ENCODE measurements at regions not wholly inside any gene's neighbourhood (a gene's known extent, or its start where the extent isn't known, plus 50 kb on each side); places are given as distances from the start of the nearest gene placed in this dataset.

GRCh38 chr4:138561276-138561880 lies 319.2 kb upstream of the SLC7A11 start:
- no peak overlapping the region for H2AFZ ChIP-seq (ENCODE audit: low read length, unreplicated experiment)
- H3K79me2 ChIP-seq (ENCODE audit: control insufficient read depth, insufficient read depth, low read length, unreplicated experiment), result no peaks in the 10 kb centered on the region
- peaks cover 4% of the 10 kb centered on the region; the same call in 1 of the 2 replicates for H3K27me3 ChIP-seq (ENCODE audit: insufficient read depth, low read length)
- peaks cover 8% of the 10 kb centered on the region for H3K4me1 ChIP-seq (ENCODE audit: control insufficient read depth, insufficient read depth, low read length, unreplicated experiment)
- no peak overlapping the region for H3K27ac ChIP-seq (ENCODE audit: low read depth, low read length)
- no peak overlapping the region for H3K4me3 ChIP-seq (ENCODE audit: low read depth, low read length)
- H3K36me3 ChIP-seq (ENCODE audit: insufficient read depth, low read length), result no peaks in the 10 kb centered on the region

- Histone ChIP-seq H3K27me3 (ENCODE audit: insufficient read depth, low read length) (peaks cover 4% of the 10 kb centered on the region; the same call in 1 of the 2 replicates), H3K4me1 (ENCODE audit: control insufficient read depth, insufficient read depth, low read length, unreplicated experiment) (peaks cover 8% of the 10 kb centered on the region), H3K79me2 (ENCODE audit: control insufficient read depth, insufficient read depth, low read length, unreplicated experiment) (no peaks in the 10 kb centered on the region), H3K36me3 (ENCODE audit: insufficient read depth, low read length) (no peaks in the 10 kb centered on the region), H2AFZ (ENCODE audit: low read length, unreplicated experiment) (no peak overlapping the region), H3K27ac (ENCODE audit: low read depth, low read length) (no peak overlapping the region), H3K4me3 (ENCODE audit: low read depth, low read length) (no peak overlapping the region)
These were observed 318.3 kb upstream of the SLC7A11 start for GRCh38 chr4:138560448-138560847.

DNA sequence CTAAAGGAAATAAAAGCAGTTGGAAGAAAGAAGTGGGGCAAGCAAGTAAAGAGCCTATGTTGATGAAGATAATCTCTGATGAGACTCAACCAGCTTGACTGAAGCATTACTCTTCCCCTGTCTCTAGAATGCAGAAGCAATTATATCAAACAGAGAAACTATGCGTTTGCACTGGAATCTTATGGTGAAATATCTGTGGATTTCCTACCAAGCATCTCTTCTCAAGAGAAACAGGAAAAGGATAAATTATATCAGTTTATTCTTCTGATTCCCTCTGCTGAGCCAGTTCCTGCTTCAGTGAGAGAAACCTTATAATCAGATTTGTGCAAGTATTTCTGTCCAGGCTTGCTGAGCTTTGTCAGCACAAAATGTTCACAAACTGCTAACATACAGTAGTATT lies 316.7 kb upstream of the SLC7A11 start:
- no peaks in the 10 kb centered on the region for H3K79me2 ChIP-seq (ENCODE audit: control insufficient read depth, insufficient read depth, low read length, unreplicated experiment)
- peaks cover 8% of the 10 kb centered on the region for H3K4me1 ChIP-seq (ENCODE audit: control insufficient read depth, insufficient read depth, low read length, unreplicated experiment)
- H3K36me3 ChIP-seq (ENCODE audit: insufficient read depth, low read length), result no peaks in the 10 kb centered on the region
- no peak overlapping the region for H3K4me3 ChIP-seq (ENCODE audit: low read depth, low read length)
- no peak overlapping the region for H2AFZ ChIP-seq (ENCODE audit: low read length, unreplicated experiment)
- H3K27me3 ChIP-seq (ENCODE audit: insufficient read depth, low read length), result peaks cover 4% of the 10 kb centered on the region; the same call in 1 of the 2 replicates
- H3K27ac ChIP-seq (ENCODE audit: low read depth, low read length), result no peak overlapping the region

DNA sequence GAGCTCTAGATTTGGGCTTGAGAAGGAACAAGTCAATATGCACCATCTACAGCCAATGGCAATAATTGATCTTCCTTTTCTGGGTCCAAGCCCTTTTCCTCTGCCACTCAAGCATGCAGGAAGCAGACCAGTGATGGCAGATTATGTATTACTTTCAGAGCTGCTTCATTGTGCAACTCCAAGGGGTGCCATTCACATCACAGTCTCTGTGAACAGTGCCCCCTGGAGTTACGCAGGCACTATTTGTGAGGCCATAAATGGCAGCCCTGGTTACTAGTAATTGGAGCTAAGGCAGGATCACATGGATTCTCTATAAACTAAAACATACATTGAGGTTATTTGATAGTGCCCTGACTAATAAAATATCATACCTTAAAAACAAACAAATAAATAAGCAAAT lies 313.4 kb upstream of the SLC7A11 start:
- H2AFZ ChIP-seq (ENCODE audit: low read length, unreplicated experiment), result no peak overlapping the region
- H3K79me2 ChIP-seq (ENCODE audit: control insufficient read depth, insufficient read depth, low read length, unreplicated experiment), result no peaks in the 10 kb centered on the region

DNA sequence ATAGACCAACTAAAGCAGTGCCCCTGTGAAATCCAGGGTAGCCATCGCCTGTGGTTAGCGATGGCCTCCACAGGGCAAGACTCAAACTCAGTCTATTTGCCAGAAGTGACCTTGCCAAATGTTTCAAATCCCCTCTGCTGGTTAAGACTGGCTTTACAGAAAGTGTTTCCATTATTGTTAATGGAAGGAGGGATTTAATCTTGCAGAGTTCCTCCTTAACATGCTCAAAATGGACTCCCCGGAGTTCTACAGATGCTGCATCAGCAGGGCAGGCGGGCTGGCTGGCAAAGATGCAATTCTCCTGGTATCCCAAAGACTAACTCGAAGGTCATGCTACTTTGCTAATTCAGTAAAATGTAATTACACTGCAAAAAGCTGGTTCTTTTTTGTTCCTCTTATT lies 313.0 kb upstream of the SLC7A11 start:
- H3K36me3 ChIP-seq (ENCODE audit: insufficient read depth, low read length), result no peaks in the 10 kb centered on the region
- H3K27me3 ChIP-seq (ENCODE audit: insufficient read depth, low read length), result peaks cover 4% of the 10 kb centered on the region; the same call in 1 of the 2 replicates
- no peaks in the 10 kb centered on the region for H3K79me2 ChIP-seq (ENCODE audit: control insufficient read depth, insufficient read depth, low read length, unreplicated experiment)
- no peak overlapping the region for H3K27ac ChIP-seq (ENCODE audit: low read depth, low read length)
- H3K4me3 ChIP-seq (ENCODE audit: low read depth, low read length), result no peak overlapping the region
- no peaks in the 10 kb centered on the region for H3K4me1 ChIP-seq (ENCODE audit: control insufficient read depth, insufficient read depth, low read length, unreplicated experiment)
- no peak overlapping the region for H2AFZ ChIP-seq (ENCODE audit: low read length, unreplicated experiment)

More for the DNA sequence above, 313.4 kb upstream of the SLC7A11 start:
- Histone ChIP-seq H3K36me3 (ENCODE audit: insufficient read depth, low read length) (no peaks in the 10 kb centered on the region), H3K27ac (ENCODE audit: low read depth, low read length) (no peak overlapping the region), H3K4me1 (ENCODE audit: control insufficient read depth, insufficient read depth, low read length, unreplicated experiment) (no peaks in the 10 kb centered on the region), H3K27me3 (ENCODE audit: insufficient read depth, low read length) (peaks cover 4% of the 10 kb centered on the region; the same call in 1 of the 2 replicates), H3K4me3 (ENCODE audit: low read depth, low read length) (no peak overlapping the region)

DNA sequence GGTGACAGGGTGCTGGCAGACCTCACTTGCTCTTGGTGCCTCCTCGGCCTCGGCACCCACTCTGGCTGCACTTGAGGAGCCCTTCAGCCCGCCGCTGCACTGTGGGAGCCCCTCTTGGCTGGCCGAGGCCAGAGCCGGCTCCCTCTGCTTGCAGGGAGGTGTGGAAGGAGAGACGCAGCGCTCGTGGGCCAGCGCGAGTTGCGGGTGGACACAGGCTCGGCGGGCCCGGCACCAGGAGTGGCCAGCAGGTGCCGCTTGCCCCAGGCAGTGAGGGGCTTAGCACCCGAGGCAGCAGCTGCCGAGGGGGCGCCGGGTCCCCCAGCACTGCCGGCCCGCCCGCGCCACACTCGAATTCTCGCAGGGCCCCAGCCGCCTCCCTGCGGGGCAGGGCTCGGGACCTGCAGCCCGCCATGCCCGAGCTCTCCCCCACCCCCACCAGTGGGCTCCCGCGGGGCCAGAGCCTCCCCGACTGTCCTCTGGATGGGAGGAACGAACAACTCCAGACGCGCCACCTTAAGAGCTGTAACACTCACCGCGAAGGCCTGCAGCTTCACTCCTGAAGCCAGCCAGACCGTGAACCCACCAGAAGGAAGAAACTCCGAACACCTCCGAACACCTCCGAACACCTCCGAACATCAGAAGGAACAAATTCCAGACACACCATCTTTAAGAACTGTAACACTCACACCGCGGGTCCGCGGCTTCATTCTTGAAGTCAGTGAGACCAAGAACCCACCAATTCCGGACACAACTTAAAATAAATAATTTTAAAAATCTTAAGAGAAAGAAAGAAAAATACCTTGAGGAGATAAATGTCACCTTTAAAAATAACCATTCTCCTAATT lies 311.1 kb upstream of the SLC7A11 start:
- no peaks in the 10 kb centered on the region for H3K36me3 ChIP-seq (ENCODE audit: insufficient read depth, low read length)
- no peaks in the 10 kb centered on the region for H3K79me2 ChIP-seq (ENCODE audit: control insufficient read depth, insufficient read depth, low read length, unreplicated experiment)
- no peak overlapping the region for H3K27ac ChIP-seq (ENCODE audit: low read depth, low read length)
- H3K4me3 ChIP-seq (ENCODE audit: low read depth, low read length), result no peak overlapping the region
- H3K27me3 ChIP-seq (ENCODE audit: insufficient read depth, low read length), result no peaks in the 10 kb centered on the region
- no peaks in the 10 kb centered on the region for H3K4me1 ChIP-seq (ENCODE audit: control insufficient read depth, insufficient read depth, low read length, unreplicated experiment)
- no peak overlapping the region for H2AFZ ChIP-seq (ENCODE audit: low read length, unreplicated experiment)

GRCh38 chr4:138542191-138542776 lies 300.1 kb upstream of the SLC7A11 start:
- Histone ChIP-seq H3K79me2 (ENCODE audit: control insufficient read depth, insufficient read depth, low read length, unreplicated experiment) (no peaks in the 10 kb centered on the region), H2AFZ (ENCODE audit: low read length, unreplicated experiment) (no peak overlapping the region), H3K4me1 (ENCODE audit: control insufficient read depth, insufficient read depth, low read length, unreplicated experiment) (no peaks in the 10 kb centered on the region), H3K36me3 (ENCODE audit: insufficient read depth, low read length) (no peaks in the 10 kb centered on the region), H3K27ac (ENCODE audit: low read depth, low read length) (no peak overlapping the region), H3K4me3 (ENCODE audit: low read depth, low read length) (no peak overlapping the region), H3K27me3 (ENCODE audit: insufficient read depth, low read length) (peaks cover 4% of the 10 kb centered on the region; the same call in 1 of the 2 replicates)

- no peak overlapping the region for H2AFZ ChIP-seq (ENCODE audit: low read length, unreplicated experiment)
- H3K27me3 ChIP-seq (ENCODE audit: insufficient read depth, low read length), result peaks cover 4% of the 10 kb centered on the region; the same call in 1 of the 2 replicates
- H3K79me2 ChIP-seq (ENCODE audit: control insufficient read depth, insufficient read depth, low read length, unreplicated experiment), result no peaks in the 10 kb centered on the region
- H3K4me3 ChIP-seq (ENCODE audit: low read depth, low read length), result no peak overlapping the region
- H3K36me3 ChIP-seq (ENCODE audit: insufficient read depth, low read length), result no peaks in the 10 kb centered on the region
- no peaks in the 10 kb centered on the region for H3K4me1 ChIP-seq (ENCODE audit: control insufficient read depth, insufficient read depth, low read length, unreplicated experiment)
- no peak overlapping the region for H3K27ac ChIP-seq (ENCODE audit: low read depth, low read length)
These were observed 298.1 kb upstream of the SLC7A11 start for GRCh38 chr4:138540056-138540800.

GRCh38 chr4:138538743-138539142 lies 296.6 kb upstream of the SLC7A11 start:
- no peak overlapping the region for H3K4me3 ChIP-seq (ENCODE audit: low read depth, low read length)
- H2AFZ ChIP-seq (ENCODE audit: low read length, unreplicated experiment), result no peak overlapping the region
- no peaks in the 10 kb centered on the region for H3K79me2 ChIP-seq (ENCODE audit: control insufficient read depth, insufficient read depth, low read length, unreplicated experiment)
- H3K4me1 ChIP-seq (ENCODE audit: control insufficient read depth, insufficient read depth, low read length, unreplicated experiment), result no peaks in the 10 kb centered on the region
- H3K27me3 ChIP-seq (ENCODE audit: insufficient read depth, low read length), result peaks cover 4% of the 10 kb centered on the region; the same call in 1 of the 2 replicates
- H3K36me3 ChIP-seq (ENCODE audit: insufficient read depth, low read length), result no peaks in the 10 kb centered on the region
- no peak overlapping the region for H3K27ac ChIP-seq (ENCODE audit: low read depth, low read length)

GRCh38 chr4:138537731-138538490 lies 295.8 kb upstream of the SLC7A11 start:
- Histone ChIP-seq H3K79me2 (ENCODE audit: control insufficient read depth, insufficient read depth, low read length, unreplicated experiment) (no peaks in the 10 kb centered on the region), H3K4me1 (ENCODE audit: control insufficient read depth, insufficient read depth, low read length, unreplicated experiment) (no peaks in the 10 kb centered on the region), H3K4me3 (ENCODE audit: low read depth, low read length) (no peak overlapping the region), H2AFZ (ENCODE audit: low read length, unreplicated experiment) (no peak overlapping the region), H3K27ac (ENCODE audit: low read depth, low read length) (no peak overlapping the region), H3K27me3 (ENCODE audit: insufficient read depth, low read length) (peaks cover 4% of the 10 kb centered on the region; the same call in 1 of the 2 replicates), H3K36me3 (ENCODE audit: insufficient read depth, low read length) (no peaks in the 10 kb centered on the region)
